AG04449 (cell line): ENCODE measurements at regions not wholly inside any gene's neighbourhood (a gene's known extent, or its start where the extent isn't known, plus 50 kb on each side); places are given as distances from the start of the nearest gene placed in this dataset.

Experiments
- CTCF ChIA-PET: fragments of 350-600 bp; formaldehyde crosslinking; extraction: SDS; loops from one replicate; lab custom pipeline; 2021; ENCODE audit warnings: antibody characterized with exemption; lab: Yijun Ruan, JAX
- POLR2A ChIA-PET: fragments of 400-600, 350-600 bp; formaldehyde crosslinking; extraction: SDS; loops from one replicate; lab custom pipeline; 2020; ENCODE audit warnings: antibody characterized with exemption, inconsistent platforms; lab: Yijun Ruan, JAX
- DNase-seq: peaks from one replicate; pipeline ENCODE4 v3.0.0-alpha.2; 2010; ENCODE audit warnings: low read depth, low spot score
- H3K4me3 ChIP-seq: 2 replicates; pipeline ENCODE4 v1.5.1; 2011; ENCODE audit warnings: low read depth, mild to moderate bottlenecking, control low read depth, low read length
- CTCF ChIP-seq: IDR thresholded peaks from one replicate; pipeline ENCODE4 v1.5.1; 2011; ENCODE audit warnings: mild to moderate bottlenecking, moderate library complexity, low read length, control low read depth, inconsistent platforms; ENCODE audit not compliant: insufficient read depth; ENCODE audit errors: missing control alignments

GRCh38 chr4:38489011-38489861 is 174.8 kb upstream of the KLF3 start:
- no peak for TF ChIP-seq CTCF
- DNase-seq, result no peak
- H3K4me3 ChIP-seq, result no peak overlapping the region
- POLR2A ChIA-PET, result no interaction called here
- CTCF ChIA-PET, result interaction anchor here (1.1 kb wide), 1 partner anchor 169 kb away, joined by 3 read pairs; no protein-coding TSS in a partner anchor

- TF ChIP-seq CTCF, result no peak
- DNase-seq, result no peak
- ChIA-PET POLR2A (no interaction called here), CTCF (no interaction called here)
- H3K4me3 ChIP-seq, result no peak overlapping the region
Observed at GRCh38 chr4:38489924-38490639, 173.9 kb upstream of the KLF3 start.

- DNase-seq, result no peak
- no peak for TF ChIP-seq CTCF
- CTCF ChIA-PET, result no interaction called here
- no peak overlapping the region for H3K4me3 ChIP-seq
- POLR2A ChIA-PET, result no interaction called here
Observed at GRCh38 chr4:38490753-38491446, 173.1 kb upstream of the KLF3 start.

GRCh38 chr4:38491854-38492478 is 172.0 kb upstream of the KLF3 start:
- POLR2A ChIA-PET, result no interaction called here
- DNase-seq, result no peak
- no peak overlapping the region for H3K4me3 ChIP-seq
- no peak for TF ChIP-seq CTCF
- CTCF ChIA-PET, result no interaction called here

GRCh38 chr4:38493066-38493465 is 170.9 kb upstream of the KLF3 start:
- ChIA-PET CTCF (no interaction called here), POLR2A (no interaction called here)
- TF ChIP-seq CTCF, result no peak
- DNase-seq, result no peak
- no peak overlapping the region for H3K4me3 ChIP-seq

- TF ChIP-seq CTCF, result no peak
- no peak for DNase-seq
- ChIA-PET CTCF (interaction anchor here (1.2 to 1.3 kb wide), 2 partner anchors 27 to 287 kb away, joined by 3 read pairs; partner anchors contain the start of gene TLR10), POLR2A (no interaction called here)
- no peak overlapping the region for H3K4me3 ChIP-seq
Observed at GRCh38 chr4:38495446-38495845, 168.6 kb upstream of the KLF3 start.
